DND-41 (cell line): ENCODE measurements at regions not wholly inside any gene's neighbourhood (a gene's known extent, or its start where the extent isn't known, plus 50 kb on each side); places are given as distances from the start of the nearest gene placed in this dataset.

Experiments
- ATAC-seq: fragments of 200-7000 bp; cut with Tn5 transposase; 3 replicates; pipeline ENCODE4 v1.9.1; 2021; ENCODE audit warnings: low read depth; ENCODE audit not compliant: insufficient read depth
- DNase-seq: peaks from one replicate; pipeline ENCODE4 v3.0.0-alpha.2; 2020
- H2AFZ ChIP-seq: 2 replicates; pipeline ENCODE4 v1.6.0; 2012; ENCODE audit warnings: low read depth, low read length
- H3K27ac ChIP-seq: 2 replicates; pipeline ENCODE4 v1.5.1; 2012; ENCODE audit warnings: low read length, inconsistent platforms
- H3K27me3 ChIP-seq: fragments of 200-600 bp; sonication (generic); 2 replicates; pipeline ENCODE4 v1.6.0; 2012; ENCODE audit warnings: low read length, mild to moderate bottlenecking, inconsistent platforms; ENCODE audit not compliant: insufficient read depth, poor library complexity
- H3K36me3 ChIP-seq: 2 replicates; pipeline ENCODE4 v1.5.1; 2012; ENCODE audit warnings: low read length, inconsistent platforms; ENCODE audit not compliant: insufficient read depth
- H3K4me1 ChIP-seq: 2 replicates; pipeline ENCODE4 v1.5.1; 2012; ENCODE audit warnings: mild to moderate bottlenecking, low read length; ENCODE audit not compliant: insufficient read depth
- H3K4me2 ChIP-seq: 2 replicates; pipeline ENCODE4 v1.6.0; 2012; ENCODE audit warnings: mild to moderate bottlenecking, moderate library complexity, low read length, inconsistent platforms; ENCODE audit not compliant: insufficient read depth
- H3K4me3 ChIP-seq, 2 experiments: fragments of 200-600 bp in 1 of 2; shearing (Covaris generic) in 1 of 2; 2 replicates each; pipeline ENCODE4 v1.5.1; 2012 to 2016; ENCODE audit warnings: inconsistent platforms in 2 of 2, low read length in 2 of 2, mild to moderate bottlenecking in 2 of 2, low read depth in 1 of 2, moderate library complexity in 1 of 2
- H3K79me2 ChIP-seq: 2 replicates; pipeline ENCODE4 v1.6.0; 2012; ENCODE audit warnings: low read length, inconsistent platforms; ENCODE audit not compliant: insufficient read depth
- H3K9ac ChIP-seq: 2 replicates; pipeline ENCODE4 v1.6.0; 2012; ENCODE audit warnings: low read depth, mild to moderate bottlenecking, inconsistent platforms, low read length, moderate library complexity
- H3K9me3 ChIP-seq: 2 replicates; pipeline ENCODE4 v1.5.1; 2012; ENCODE audit warnings: low read length, moderate library complexity, mild to moderate bottlenecking, inconsistent platforms; ENCODE audit not compliant: insufficient read depth, severe bottlenecking
- H4K20me1 ChIP-seq: 2 replicates; pipeline ENCODE4 v1.6.0; 2012; ENCODE audit warnings: low read length; ENCODE audit not compliant: insufficient read depth
- CTCF ChIP-seq: IDR thresholded peaks from 2 replicates; pipeline ENCODE4 v1.5.1; 2012; ENCODE audit warnings: borderline replicate concordance, low read length, moderate library complexity, mild to moderate bottlenecking; ENCODE audit not compliant: poor library complexity, severe bottlenecking; ENCODE audit errors: extremely low read depth
- EZH2 ChIP-seq: IDR thresholded peaks from 3 replicates; pipeline ENCODE4 v1.6.1; 2012; ENCODE audit warnings: borderline replicate concordance, low read depth, mild to moderate bottlenecking, moderate library complexity, low read length, inconsistent platforms; ENCODE audit not compliant: severe bottlenecking

GRCh38 chr13:46983881-46984280, 87.0 kb upstream of the HTR2A start:
- Histone ChIP-seq H3K4me3 (no peak overlapping the region), H3K9ac (no peak overlapping the region), H3K27me3 (no peaks in the 10 kb centered on the region), H2AFZ (no peak overlapping the region), H3K36me3 (no peaks in the 10 kb centered on the region), H3K79me2 (no peaks in the 10 kb centered on the region), H3K27ac (no peak overlapping the region), H3K4me2 (no peak overlapping the region), H3K9me3 (no peaks in the 10 kb centered on the region), H4K20me1 (no peaks in the 10 kb centered on the region), H3K4me1 (no peaks in the 10 kb centered on the region)
- no peak for TF ChIP-seq EZH2
- no peak for TF ChIP-seq CTCF
- DNase-seq (no peak), ATAC-seq (no peak)

GRCh38 chr13:46982856-46983582, 86.2 kb upstream of the HTR2A start:
- Histone ChIP-seq H3K27ac (no peak overlapping the region), H3K4me3 (no peak overlapping the region), H3K4me2 (no peak overlapping the region), H3K9ac (no peak overlapping the region), H3K79me2 (no peaks in the 10 kb centered on the region), H3K9me3 (no peaks in the 10 kb centered on the region), H4K20me1 (no peaks in the 10 kb centered on the region), H3K4me1 (no peaks in the 10 kb centered on the region), H3K36me3 (no peaks in the 10 kb centered on the region), H3K27me3 (no peaks in the 10 kb centered on the region), H2AFZ (no peak overlapping the region)
- DNase-seq (peak; percentile 7), ATAC-seq (0 out of 3 replicates have a peak, but pooled peaks have one; percentile 44)
- TF ChIP-seq EZH2 (no peak), CTCF (no peak)

GRCh38 chr13:46975173-46975572, 78.3 kb upstream of the HTR2A start:
- no peaks in the 10 kb centered on the region for H3K36me3 ChIP-seq
- no peak for DNase-seq
- H3K9me3 ChIP-seq, result no peaks in the 10 kb centered on the region
- no peaks in the 10 kb centered on the region for H3K79me2 ChIP-seq
- H3K4me1 ChIP-seq, result no peaks in the 10 kb centered on the region
- H2AFZ ChIP-seq, result no peak overlapping the region
- no peak for ATAC-seq
- H3K4me2 ChIP-seq, result no peak overlapping the region
- H3K27ac ChIP-seq, result no peak overlapping the region
- TF ChIP-seq EZH2 (no peak), CTCF (no peak)
- no peaks in the 10 kb centered on the region for H3K27me3 ChIP-seq
- no peak overlapping the region for H3K4me3 ChIP-seq
- no peaks in the 10 kb centered on the region for H4K20me1 ChIP-seq
- no peak overlapping the region for H3K9ac ChIP-seq

GRCh38 chr13:46968450-46968849, 71.6 kb upstream of the HTR2A start:
- Histone ChIP-seq H3K4me1 (no peaks in the 10 kb centered on the region), H3K9ac (no peak overlapping the region), H3K79me2 (no peaks in the 10 kb centered on the region), H3K9me3 (no peaks in the 10 kb centered on the region), H3K27ac (no peak overlapping the region), H2AFZ (no peak overlapping the region), H4K20me1 (no peaks in the 10 kb centered on the region), H3K4me2 (no peak overlapping the region), H3K4me3 (no peak overlapping the region), H3K36me3 (no peaks in the 10 kb centered on the region), H3K27me3 (no peaks in the 10 kb centered on the region)
- no peak for DNase-seq
- ATAC-seq, result no peak
- TF ChIP-seq EZH2 (no peak), CTCF (no peak)
